GM10248 (cell line): ENCODE measurements at regions not wholly inside any gene's neighbourhood (a gene's known extent, or its start where the extent isn't known, plus 50 kb on each side); places are given as distances from the start of the nearest gene placed in this dataset.

Source experiments
- CTCF ChIA-PET: fragments of 300-600 bp; sonication (Branson Sonifier 250); formaldehyde crosslinking; extraction: SDS; loops from one replicate; lab custom pipeline; 2021; ENCODE audit warnings: antibody characterized with exemption; lab: Yijun Ruan, JAX
- POLR2A ChIA-PET: fragments of 350-650 bp; sonication (Branson Sonifier 250); formaldehyde crosslinking; extraction: SDS; loops from one replicate; lab custom pipeline; 2020; ENCODE audit warnings: antibody characterized with exemption; lab: Yijun Ruan, JAX
- DNase-seq: peaks from one replicate; pipeline ENCODE4 v3.0.0; 2012; ENCODE audit errors: extremely low spot score
- TF ChIP-seq, protein P1 (sequence below): IDR thresholded peaks from 2 replicates; pipeline ENCODE4 v1.5.1; 2012; ENCODE audit warnings: mild to moderate bottlenecking, low read depth; ENCODE audit errors: extremely low read depth, missing control alignments, control extremely low read depth

DNA sequence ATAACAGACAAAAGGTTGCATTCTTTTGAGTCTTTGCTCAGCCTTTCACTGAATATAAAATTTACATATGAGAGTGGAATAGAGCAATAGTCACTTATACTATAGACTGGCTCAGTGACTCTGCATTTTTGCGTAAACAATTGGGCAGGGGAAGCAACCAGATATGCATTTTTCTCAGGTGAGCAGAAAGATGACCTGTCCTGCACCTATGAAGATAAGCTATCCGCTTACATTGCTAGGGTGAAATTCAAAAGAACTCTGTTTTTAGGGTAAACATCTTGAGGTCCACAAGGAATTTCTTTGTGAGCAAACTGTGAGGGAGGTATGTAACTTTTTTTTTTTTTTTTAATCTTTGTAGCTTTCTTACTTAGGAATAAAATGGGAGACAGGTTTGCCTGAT is 602.4 kb upstream of the PRKX start:
- no peak for DNase-seq
- CTCF ChIA-PET, result no interaction called here
- POLR2A ChIA-PET, result no interaction called here
- TF ChIP-seq, protein P1, sequence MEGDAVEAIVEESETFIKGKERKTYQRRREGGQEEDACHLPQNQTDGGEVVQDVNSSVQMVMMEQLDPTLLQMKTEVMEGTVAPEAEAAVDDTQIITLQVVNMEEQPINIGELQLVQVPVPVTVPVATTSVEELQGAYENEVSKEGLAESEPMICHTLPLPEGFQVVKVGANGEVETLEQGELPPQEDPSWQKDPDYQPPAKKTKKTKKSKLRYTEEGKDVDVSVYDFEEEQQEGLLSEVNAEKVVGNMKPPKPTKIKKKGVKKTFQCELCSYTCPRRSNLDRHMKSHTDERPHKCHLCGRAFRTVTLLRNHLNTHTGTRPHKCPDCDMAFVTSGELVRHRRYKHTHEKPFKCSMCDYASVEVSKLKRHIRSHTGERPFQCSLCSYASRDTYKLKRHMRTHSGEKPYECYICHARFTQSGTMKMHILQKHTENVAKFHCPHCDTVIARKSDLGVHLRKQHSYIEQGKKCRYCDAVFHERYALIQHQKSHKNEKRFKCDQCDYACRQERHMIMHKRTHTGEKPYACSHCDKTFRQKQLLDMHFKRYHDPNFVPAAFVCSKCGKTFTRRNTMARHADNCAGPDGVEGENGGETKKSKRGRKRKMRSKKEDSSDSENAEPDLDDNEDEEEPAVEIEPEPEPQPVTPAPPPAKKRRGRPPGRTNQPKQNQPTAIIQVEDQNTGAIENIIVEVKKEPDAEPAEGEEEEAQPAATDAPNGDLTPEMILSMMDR, result no peak

DNA sequence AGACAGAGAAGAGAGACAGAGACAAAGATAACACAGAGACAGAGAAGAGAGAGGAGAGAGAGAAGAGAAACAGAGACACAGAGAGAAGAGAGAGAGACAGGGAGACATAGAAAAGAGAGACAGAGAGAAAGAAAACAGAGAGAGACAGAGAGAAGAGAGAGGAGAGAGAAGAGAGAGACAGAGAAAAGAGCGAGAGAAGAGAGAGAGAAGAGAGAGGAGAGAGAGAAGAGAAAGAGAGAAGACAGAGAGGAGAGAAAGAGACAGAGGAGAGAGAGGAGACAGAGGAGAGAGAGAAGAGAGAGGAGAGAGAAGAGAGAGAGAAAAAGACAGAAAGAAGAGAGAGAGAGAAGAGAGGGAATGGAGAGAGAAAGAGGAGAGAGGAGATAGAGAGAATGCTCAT is 601.1 kb upstream of the PRKX start:
- no peak for DNase-seq
- POLR2A ChIA-PET, result no interaction called here
- CTCF ChIA-PET, result no interaction called here
- TF ChIP-seq, protein P1, result no peak

DNA sequence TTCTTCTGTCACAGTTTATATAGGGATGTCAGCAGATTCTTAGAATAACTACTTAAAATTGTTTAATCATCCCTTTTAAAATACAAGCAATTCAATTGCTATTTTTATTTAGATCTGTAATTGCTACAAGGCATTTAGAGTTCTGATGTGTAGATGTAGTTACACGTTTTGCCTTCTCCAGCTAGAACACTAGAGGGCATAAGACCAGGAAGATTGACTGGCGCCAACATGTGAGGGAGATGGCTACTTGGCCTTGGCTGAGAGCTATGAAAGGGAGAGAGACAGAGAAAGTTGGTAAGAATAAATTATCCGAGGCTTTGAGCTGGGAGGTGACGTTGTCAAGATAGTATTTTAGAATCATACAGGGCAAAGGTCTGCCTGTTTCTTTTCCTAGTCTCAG is 563.7 kb upstream of the PRKX start:
- ChIA-PET POLR2A (no interaction called here), CTCF (no interaction called here)
- DNase-seq, result no peak
- TF ChIP-seq, protein P1, result no peak

DNA sequence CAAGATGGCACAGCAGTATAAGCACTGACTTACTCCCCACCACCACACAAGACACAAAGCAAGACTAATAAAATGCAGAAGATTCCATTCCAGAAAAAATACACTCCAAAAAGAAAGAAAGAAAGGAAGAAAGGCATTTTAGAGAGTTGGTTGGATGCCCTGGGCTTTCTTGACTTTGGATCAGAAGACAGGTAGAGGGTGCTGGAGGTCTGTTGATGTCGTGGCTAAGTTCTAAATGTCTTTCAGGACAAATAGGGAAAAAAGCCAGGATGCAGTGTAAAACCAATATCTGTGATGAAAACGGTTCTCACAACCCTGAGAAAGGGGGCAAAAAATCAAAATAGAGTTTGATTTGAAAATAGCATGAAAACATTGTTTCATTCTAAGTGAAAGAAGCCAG is 555.2 kb upstream of the PRKX start:
- POLR2A ChIA-PET, result no interaction called here
- TF ChIP-seq, protein P1, result no peak

GRCh38 chrX:4265036-4265435 is 551.6 kb upstream of the PRKX start:
- ChIA-PET POLR2A (no interaction called here), CTCF (no interaction called here)
- TF ChIP-seq, protein P1, result no peak
- DNase-seq, result no peak

More for the DNA sequence above, 555.2 kb upstream of the PRKX start:
- no peak for DNase-seq
- CTCF ChIA-PET, result no interaction called here

DNA sequence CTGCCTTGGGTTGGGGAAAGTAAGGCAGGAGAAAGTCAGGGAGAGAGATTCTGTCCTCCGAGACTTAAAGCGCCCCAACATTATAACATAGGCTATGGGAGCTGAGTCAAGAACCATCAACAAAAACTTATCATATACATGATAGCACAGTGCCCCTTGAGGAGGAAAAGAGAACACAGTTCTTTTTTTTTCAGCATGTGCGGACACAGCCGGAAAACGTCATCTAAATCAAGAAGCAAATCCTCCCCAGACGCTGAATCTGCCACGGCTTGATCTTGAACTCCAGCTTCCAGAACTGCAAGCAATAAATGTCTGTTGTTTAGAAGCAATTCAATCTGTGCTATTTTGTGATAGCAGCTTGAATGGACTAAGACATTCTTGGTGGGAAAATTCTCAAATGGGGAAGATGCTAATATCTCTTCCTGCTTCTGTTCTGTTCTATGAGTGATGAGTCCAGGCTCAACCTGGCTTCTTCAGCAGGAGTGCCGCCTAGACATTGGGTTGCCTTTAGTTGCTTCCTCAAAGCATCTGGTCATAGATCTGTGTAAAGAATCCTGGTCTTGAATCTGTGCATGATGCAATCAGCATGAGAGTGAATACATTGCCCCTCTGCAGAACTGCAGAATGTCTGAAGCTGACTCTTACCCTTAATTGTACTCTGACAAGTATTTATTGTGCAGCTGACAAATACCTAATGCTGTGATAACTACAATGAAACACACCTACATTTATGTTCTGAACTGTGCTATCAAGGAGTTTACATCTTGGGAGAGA is 549.8 kb upstream of the PRKX start:
- TF ChIP-seq, protein P1, result no peak
- ChIA-PET POLR2A (no interaction called here), CTCF (no interaction called here)
- no peak for DNase-seq

GRCh38 chrX:4253092-4253491 is 539.6 kb upstream of the PRKX start:
- ChIA-PET CTCF (no interaction called here), POLR2A (no interaction called here)
- TF ChIP-seq, protein P1, result no peak
- no peak for DNase-seq
